Caco-2 (cell line): ENCODE measurements at regions not wholly inside any gene's neighbourhood (a gene's known extent, or its start where the extent isn't known, plus 50 kb on each side); places are given as distances from the start of the nearest gene placed in this dataset.

Experiments
- BruUV-seq: library from RNA; stranded (reverse); fragments of 400-500 nt; replicated peaks from 2 replicates; lab custom pipeline; 2021; lab: Mats Ljungman, UMichigan
- CTCF ChIA-PET: fragments of 300-600 bp; sonication (Branson Sonifier 250); formaldehyde crosslinking; loops from one replicate; lab custom pipeline; 2022; ENCODE audit warnings: antibody characterized with exemption; lab: Charles Lee
- POLR2A ChIA-PET: fragments of 300-600 bp; sonication (Branson Sonifier 250); formaldehyde crosslinking; loops from one replicate; lab custom pipeline; 2022; ENCODE audit warnings: antibody characterized with exemption; lab: Charles Lee
- DNase-seq, 2 experiments: peaks; one replicate each; pipeline versions ENCODE4 v3.0.0 to v3.0.0-alpha.2; 2020 to 2022
- H3K27me3 ChIP-seq: replicated peaks from 2 replicates; pipeline ENCODE4 v1.6.0; 2011; ENCODE audit warnings: low read length; ENCODE audit not compliant: control insufficient read depth, insufficient read depth
- H3K36me3 ChIP-seq: 2 replicates; pipeline ENCODE4 v1.5.1; 2011; ENCODE audit warnings: low read length; ENCODE audit not compliant: control insufficient read depth, insufficient read depth
- H3K4me1 ChIP-seq: fragments of 250-450 bp; sonication (Bioruptor Pico); 2 replicates; pipeline ENCODE4 v1.5.1; 2020; ENCODE audit warnings: mild to moderate bottlenecking
- H3K4me3 ChIP-seq: 2 replicates; pipeline ENCODE4 v1.5.1; 2011; ENCODE audit warnings: low read depth, mild to moderate bottlenecking, control low read depth, low read length
- H3K9me3 ChIP-seq: fragments of 250-450 bp; sonication (Bioruptor Pico); 2 replicates; pipeline ENCODE4 v1.5.1; 2020; ENCODE audit warnings: mild to moderate bottlenecking, moderate library complexity
- H3K27ac Mint-ChIP-seq: one replicate; pipeline ENCODE4 v1.8.0; 2022; ENCODE audit warnings: mixed read lengths; ENCODE audit not compliant: unreplicated experiment
- H3K27me3 Mint-ChIP-seq: one replicate; pipeline ENCODE4 v1.8.0; 2022; ENCODE audit warnings: mixed read lengths; ENCODE audit not compliant: insufficient read depth, unreplicated experiment
- H3K36me3 Mint-ChIP-seq: one replicate; pipeline ENCODE4 v1.8.0; 2022; ENCODE audit warnings: mild to moderate bottlenecking, mixed read lengths; ENCODE audit not compliant: insufficient read depth, unreplicated experiment
- H3K4me1 Mint-ChIP-seq: one replicate; pipeline ENCODE4 v1.8.0; 2022; ENCODE audit warnings: low read depth, mixed read lengths; ENCODE audit not compliant: unreplicated experiment
- H3K4me3 Mint-ChIP-seq: one replicate; pipeline ENCODE4 v1.8.0; 2022; ENCODE audit warnings: mild to moderate bottlenecking, moderate library complexity, mixed read lengths; ENCODE audit not compliant: unreplicated experiment
- H3K9me3 Mint-ChIP-seq: one replicate; pipeline ENCODE4 v1.8.0; 2022; ENCODE audit warnings: mixed read lengths; ENCODE audit not compliant: unreplicated experiment
- CTCF ChIP-seq, 2 experiments: fragments of 200-600 bp in 1 of 2; IDR thresholded peaks; 1 replicate in 1 of 2; 2 replicates in 1 of 2; pipeline versions ENCODE4 v1.5.1 to v1.8.0; 2011 to 2022; ENCODE audit warnings: antibody characterized with exemption in 1 of 2, control low read depth in 1 of 2, inconsistent platforms in 1 of 2, low read depth in 1 of 2, low read length in 1 of 2, mild to moderate bottlenecking in 1 of 2, moderate library complexity in 1 of 2; ENCODE audit not compliant: insufficient read depth in 1 of 2, severe bottlenecking in 1 of 2, unreplicated experiment in 1 of 2
- intact Hi-C: fragments of 100-400 bp; cut with micrococcal nuclease; formaldehyde crosslinking; loops from one replicate; pipeline ENCODE4 v1.10.0; 2022; ENCODE audit not compliant: unreplicated experiment

GRCh38 chr4:125390126-125390525 lies 75.4 kb downstream of the FAT4 start:
- no peak overlapping the region for H3K4me3 Mint-ChIP-seq
- no peak for TF ChIP-seq CTCF (IDR thresholded peaks at IDR 0.05; ENCODE audit: insufficient read depth in 1 of 2, low read depth in 1 of 2, low read length in 1 of 2, severe bottlenecking in 1 of 2, unreplicated experiment in 1 of 2)
- no peaks in the 10 kb centered on the region for H3K9me3 Mint-ChIP-seq
- H3K36me3 ChIP-seq: no peaks in the 10 kb centered on the region
- no peaks in the 10 kb centered on the region for H3K36me3 Mint-ChIP-seq
- BruUV-seq: no TSS peak
- H3K9me3 ChIP-seq: no peaks in the 10 kb centered on the region
- no peaks in the 10 kb centered on the region for H3K4me1 Mint-ChIP-seq
- H3K27me3 ChIP-seq: no peaks in the 10 kb centered on the region
- DNase-seq: no peak
- no peak overlapping the region for H3K4me3 ChIP-seq
- POLR2A ChIA-PET: no interaction called here
- intact Hi-C loops: no loop called here
- H3K27me3 Mint-ChIP-seq: no peaks in the 10 kb centered on the region
- H3K27ac Mint-ChIP-seq: no peak overlapping the region
- H3K4me1 ChIP-seq: no peaks in the 10 kb centered on the region
- CTCF ChIA-PET: no interaction called here

GRCh38 chr4:125390727-125391126 lies 76.0 kb downstream of the FAT4 start:
- no peaks in the 10 kb centered on the region for H3K9me3 Mint-ChIP-seq
- no peaks in the 10 kb centered on the region for H3K27me3 Mint-ChIP-seq
- no peaks in the 10 kb centered on the region for H3K4me1 Mint-ChIP-seq
- H3K36me3 ChIP-seq: no peaks in the 10 kb centered on the region
- no peak overlapping the region for H3K4me3 ChIP-seq
- H3K9me3 ChIP-seq: no peaks in the 10 kb centered on the region
- intact Hi-C loops: no loop called here
- ChIA-PET CTCF (no interaction called here), POLR2A (no interaction called here)
- no peaks in the 10 kb centered on the region for H3K36me3 Mint-ChIP-seq
- no peaks in the 10 kb centered on the region for H3K27me3 ChIP-seq
- H3K27ac Mint-ChIP-seq: no peak overlapping the region
- no peak for DNase-seq
- H3K4me1 ChIP-seq: no peaks in the 10 kb centered on the region
- TF ChIP-seq CTCF (IDR thresholded peaks at IDR 0.05; ENCODE audit: insufficient read depth in 1 of 2, low read depth in 1 of 2, low read length in 1 of 2, severe bottlenecking in 1 of 2, unreplicated experiment in 1 of 2): no peak
- no peak overlapping the region for H3K4me3 Mint-ChIP-seq
- BruUV-seq: no TSS peak

DNA sequence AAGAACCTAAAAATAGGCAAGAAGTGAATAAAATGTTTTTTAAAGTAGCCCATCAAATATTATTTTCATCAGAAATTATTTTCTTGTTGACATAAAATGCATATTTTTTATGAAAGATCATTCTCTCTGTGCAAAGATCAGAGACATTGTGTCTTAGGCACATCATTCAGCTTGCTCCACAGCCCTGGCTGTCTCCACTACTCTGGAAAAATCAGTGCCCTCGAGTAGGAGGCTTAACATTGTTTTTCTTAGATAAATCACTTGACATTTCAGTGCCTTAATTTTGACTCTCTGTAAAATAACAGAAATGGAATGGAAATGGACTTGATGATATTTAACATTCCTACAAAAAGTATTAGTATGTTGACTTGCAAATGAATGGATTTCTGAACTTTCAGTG lies 77.9 kb downstream of the FAT4 start:
- POLR2A ChIA-PET: no interaction called here
- CTCF ChIA-PET: no interaction called here

More for the DNA sequence above, 77.9 kb downstream of the FAT4 start:
- no peak for TF ChIP-seq CTCF (IDR thresholded peaks at IDR 0.05; ENCODE audit: insufficient read depth in 1 of 2, low read depth in 1 of 2, low read length in 1 of 2, severe bottlenecking in 1 of 2, unreplicated experiment in 1 of 2)
- no peak overlapping the region for H3K27ac Mint-ChIP-seq
- Histone ChIP-seq H3K4me3 (no peak overlapping the region), H3K36me3 (no peaks in the 10 kb centered on the region), H3K9me3 (no peaks in the 10 kb centered on the region), H3K4me1 (no peaks in the 10 kb centered on the region), H3K27me3 (no peaks in the 10 kb centered on the region)
- H3K9me3 Mint-ChIP-seq: no peaks in the 10 kb centered on the region
- intact Hi-C loops: no loop called here
- H3K27me3 Mint-ChIP-seq: no peaks in the 10 kb centered on the region
- no peaks in the 10 kb centered on the region for H3K36me3 Mint-ChIP-seq
- no peak overlapping the region for H3K4me3 Mint-ChIP-seq
- H3K4me1 Mint-ChIP-seq: no peaks in the 10 kb centered on the region
- DNase-seq: no peak
- BruUV-seq: no TSS peak
